ENCODE measurements at regions not wholly inside any gene's neighbourhood (a gene's known extent, or its start where the extent isn't known, plus 50 kb on each side); places are given as distances from the start of the nearest gene placed in this dataset.

DNA sequence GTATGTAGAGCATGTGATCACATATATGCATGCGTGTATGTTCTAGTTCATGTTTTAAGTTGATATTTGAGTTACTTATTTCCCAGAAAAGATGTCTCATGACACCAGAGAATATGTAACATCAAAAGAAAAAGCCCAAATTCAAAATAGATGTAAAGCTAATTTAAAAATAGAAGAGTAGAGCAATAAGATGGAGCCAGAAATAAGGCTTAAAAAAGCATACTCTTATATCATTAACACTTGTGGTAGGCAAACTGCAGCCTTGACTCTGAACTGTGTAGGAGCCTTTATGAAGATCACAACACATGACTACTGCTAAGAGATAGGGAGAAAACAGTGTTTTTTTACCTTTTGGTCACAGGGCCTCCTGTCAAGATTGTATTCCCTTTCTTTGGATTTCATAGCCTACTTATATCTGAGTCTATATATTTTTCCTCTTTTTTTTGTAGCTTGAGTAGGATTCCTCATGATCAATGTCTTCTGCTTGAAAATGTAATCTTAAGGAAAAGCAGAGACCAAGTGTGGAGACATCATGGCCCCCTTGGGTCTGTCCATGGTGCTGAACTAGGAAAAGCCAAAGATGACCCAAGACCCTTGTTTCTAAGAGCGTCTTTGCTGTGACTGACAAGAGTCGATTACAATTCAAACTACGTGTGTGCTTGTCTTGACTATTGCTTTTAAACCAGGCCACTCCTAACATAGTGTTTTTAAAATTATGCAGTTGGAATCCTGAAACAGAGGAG lies 390.4 kb downstream of the SHISA9 start:
- no peaks in the 10 kb centered on the region for H3K36me3 ChIP-seq (replicated peaks in 1 of 2; ENCODE audit: control insufficient read depth in 1 of 2, insufficient read depth in 2 of 2, low read length in 2 of 2)
- WGBS (ENCODE audit: insufficient coverage): no CpG with 5 or more reads among the region's 4 CpGs

DNA sequence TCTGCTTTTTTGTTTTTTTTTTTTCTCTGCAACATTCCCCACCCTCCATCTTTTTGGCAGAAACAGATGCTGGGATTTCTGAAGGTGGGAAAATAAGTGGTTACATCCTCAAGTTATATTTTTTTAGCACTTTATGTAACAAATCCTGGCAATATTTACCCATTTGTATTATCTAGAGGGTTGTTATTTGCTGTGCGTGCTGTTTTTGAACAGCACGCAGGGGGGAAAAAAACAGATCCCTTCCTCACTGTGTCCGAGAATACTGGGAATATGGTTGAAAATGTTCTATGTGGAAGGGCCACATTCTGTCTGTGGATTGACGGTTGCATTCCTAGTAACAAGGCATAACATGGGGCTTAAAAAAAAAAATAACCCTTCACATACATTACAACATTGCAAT lies 394.8 kb downstream of the SHISA9 start:
- no peaks in the 10 kb centered on the region for H3K36me3 Mint-ChIP-seq
- Histone ChIP-seq H3K4me1 (ENCODE audit: control insufficient read depth in 1 of 2, insufficient read depth in 2 of 2, low read length in 2 of 2) (no peaks in the 10 kb centered on the region), H2AFZ (ENCODE audit: insufficient read depth, low read depth, low read length, poor library complexity, severe bottlenecking) (no peak overlapping the region), H3K9ac (ENCODE audit: insufficient read depth, low read length, poor library complexity, severe bottlenecking) (no peak overlapping the region), H3K79me2 (ENCODE audit: insufficient read depth, low read length) (no peaks in the 10 kb centered on the region), H3K27ac (ENCODE audit: low read depth in 1 of 2, low read length in 2 of 2) (no peak overlapping the region), H4K20me1 (ENCODE audit: insufficient read depth, low read length) (no peaks in the 10 kb centered on the region), H3K4me2 (replicated peaks; ENCODE audit: extremely low read depth, low read length, poor library complexity, severe bottlenecking) (no peak overlapping the region), H3K9me3 (replicated peaks in 1 of 2; ENCODE audit: control insufficient read depth in 1 of 2, insufficient read depth in 1 of 2, low read length in 2 of 2) (no peaks in the 10 kb centered on the region), H3K36me3 (replicated peaks in 1 of 2; ENCODE audit: control insufficient read depth in 1 of 2, insufficient read depth in 2 of 2, low read length in 2 of 2) (no peaks in the 10 kb centered on the region), H3K4me3 (replicated peaks in 1 of 3; ENCODE audit: low read depth in 2 of 3, low read length in 3 of 3) (no peak overlapping the region), H3K27me3 (ENCODE audit: control insufficient read depth in 2 of 2, insufficient read depth in 2 of 2, low read length in 2 of 2) (no peaks in the 10 kb centered on the region)
- intact Hi-C loops (cut with micrococcal nuclease): no loop called here
- TF ChIP-seq, protein P1, sequence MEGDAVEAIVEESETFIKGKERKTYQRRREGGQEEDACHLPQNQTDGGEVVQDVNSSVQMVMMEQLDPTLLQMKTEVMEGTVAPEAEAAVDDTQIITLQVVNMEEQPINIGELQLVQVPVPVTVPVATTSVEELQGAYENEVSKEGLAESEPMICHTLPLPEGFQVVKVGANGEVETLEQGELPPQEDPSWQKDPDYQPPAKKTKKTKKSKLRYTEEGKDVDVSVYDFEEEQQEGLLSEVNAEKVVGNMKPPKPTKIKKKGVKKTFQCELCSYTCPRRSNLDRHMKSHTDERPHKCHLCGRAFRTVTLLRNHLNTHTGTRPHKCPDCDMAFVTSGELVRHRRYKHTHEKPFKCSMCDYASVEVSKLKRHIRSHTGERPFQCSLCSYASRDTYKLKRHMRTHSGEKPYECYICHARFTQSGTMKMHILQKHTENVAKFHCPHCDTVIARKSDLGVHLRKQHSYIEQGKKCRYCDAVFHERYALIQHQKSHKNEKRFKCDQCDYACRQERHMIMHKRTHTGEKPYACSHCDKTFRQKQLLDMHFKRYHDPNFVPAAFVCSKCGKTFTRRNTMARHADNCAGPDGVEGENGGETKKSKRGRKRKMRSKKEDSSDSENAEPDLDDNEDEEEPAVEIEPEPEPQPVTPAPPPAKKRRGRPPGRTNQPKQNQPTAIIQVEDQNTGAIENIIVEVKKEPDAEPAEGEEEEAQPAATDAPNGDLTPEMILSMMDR (IDR thresholded peaks at IDR 0.05): no peak
- no peak overlapping the region for H3K27ac Mint-ChIP-seq
- WGBS (ENCODE audit: insufficient coverage): no CpG with 5 or more reads among the region's 4 CpGs
- peaks cover 0 to 7% (median 2%) of the 10 kb centered on the region in 7 donors for H3K9me3 Mint-ChIP-seq
- no peaks in the 10 kb centered on the region for H3K4me1 Mint-ChIP-seq
- H3K27me3 Mint-ChIP-seq (ENCODE audit: low read depth in 3 of 3): peaks cover 0 to 1% (median 0%) of the 10 kb centered on the region in 3 donors
- H3K4me3 Mint-ChIP-seq: no peak overlapping the region
- no peak for DNase-seq

More for the DNA sequence above, 390.4 kb downstream of the SHISA9 start:
- H3K4me1 Mint-ChIP-seq: no peaks in the 10 kb centered on the region
- no peak overlapping the region for H3K4me3 Mint-ChIP-seq
- no peaks in the 10 kb centered on the region for H3K27me3 Mint-ChIP-seq (ENCODE audit: low read depth in 3 of 3)
- H3K27ac Mint-ChIP-seq: no peak overlapping the region
- H3K9me3 ChIP-seq (replicated peaks in 1 of 2; ENCODE audit: control insufficient read depth in 1 of 2, insufficient read depth in 1 of 2, low read length in 2 of 2): peaks cover 0 to 4% of the 10 kb centered on the region in 2 donors
- H3K9me3 Mint-ChIP-seq: peaks cover 0 to 5% (median 2%) of the 10 kb centered on the region in 7 donors
- no peak for DNase-seq
- H3K79me2 ChIP-seq (ENCODE audit: insufficient read depth, low read length): no peaks in the 10 kb centered on the region
- no peaks in the 10 kb centered on the region for H3K27me3 ChIP-seq (ENCODE audit: control insufficient read depth in 2 of 2, insufficient read depth in 2 of 2, low read length in 2 of 2)
- TF ChIP-seq, protein P1 (IDR thresholded peaks at IDR 0.05): no peak
- H3K36me3 Mint-ChIP-seq: no peaks in the 10 kb centered on the region
- H3K4me2 ChIP-seq (replicated peaks; ENCODE audit: extremely low read depth, low read length, poor library complexity, severe bottlenecking): no peak overlapping the region
- intact Hi-C loops (cut with micrococcal nuclease): no loop called here
- H3K4me3 ChIP-seq (replicated peaks in 1 of 3; ENCODE audit: low read depth in 2 of 3, low read length in 3 of 3): no peak overlapping the region
- no peak overlapping the region for H3K9ac ChIP-seq (ENCODE audit: insufficient read depth, low read length, poor library complexity, severe bottlenecking)
- no peak overlapping the region for H2AFZ ChIP-seq (ENCODE audit: insufficient read depth, low read depth, low read length, poor library complexity, severe bottlenecking)
- H4K20me1 ChIP-seq (ENCODE audit: insufficient read depth, low read length): no peaks in the 10 kb centered on the region
- H3K4me1 ChIP-seq (ENCODE audit: control insufficient read depth in 1 of 2, insufficient read depth in 2 of 2, low read length in 2 of 2): no peaks in the 10 kb centered on the region
- H3K27ac ChIP-seq (ENCODE audit: low read depth in 1 of 2, low read length in 2 of 2): no peak overlapping the region

Measured in CD14-positive monocyte (primary cell).